ENCODE measurements at regions not wholly inside any gene's neighbourhood (a gene's known extent, or its start where the extent isn't known, plus 50 kb on each side); places are given as distances from the start of the nearest gene placed in this dataset.

- no peak overlapping the region for H3K4me3 ChIP-seq
- intact Hi-C loops (cut with DNase I): no loop called here
- H3K27ac ChIP-seq: no peak overlapping the region
- TF ChIP-seq CTCF (IDR thresholded peaks at IDR 0.05): no peak
- no peak for TF ChIP-seq POLR2A (IDR thresholded peaks at IDR 0.05)
- DNase-seq: no peak
- no peaks in the 10 kb centered on the region for H3K4me1 ChIP-seq (replicated peaks in 1 of 2)
- no peaks in the 10 kb centered on the region for H3K9me3 ChIP-seq (replicated peaks in 1 of 3)
- no peaks in the 10 kb centered on the region for H3K36me3 ChIP-seq (replicated peaks in 1 of 2)
- H3K27me3 ChIP-seq: no peaks in the 10 kb centered on the region
- 64 to 75% (median 68%) methylated on average over 2 of the region's 2 CpGs for WGBS, 4 donors
These were observed 908.5 kb upstream of the ROBO1 start for GRCh38 chr3:80676261-80676660.

GRCh38 chr3:80675790-80676189 is 908.0 kb upstream of the ROBO1 start:
- intact Hi-C loops (cut with DNase I): no loop called here
- no peak for TF ChIP-seq POLR2A (IDR thresholded peaks at IDR 0.05)
- TF ChIP-seq CTCF (IDR thresholded peaks at IDR 0.05): no peak

GRCh38 chr3:80668600-80669294 is 900.9 kb upstream of the ROBO1 start:
- TF ChIP-seq CTCF (IDR thresholded peaks at IDR 0.05) (no peak), POLR2A (IDR thresholded peaks at IDR 0.05) (no peak)
- intact Hi-C loops (cut with DNase I): no loop called here
- 58 to 70% (median 67%) methylated on average over 4 of the region's 4 CpGs for WGBS, 4 donors
- no peaks in the 10 kb centered on the region for H3K4me1 ChIP-seq (replicated peaks in 1 of 2)
- H3K4me3 ChIP-seq: no peak overlapping the region
- no peak for DNase-seq
- H3K27me3 ChIP-seq: no peaks in the 10 kb centered on the region
- H3K9me3 ChIP-seq (replicated peaks in 1 of 3): no peaks in the 10 kb centered on the region
- no peak overlapping the region for H3K27ac ChIP-seq
- H3K36me3 ChIP-seq (replicated peaks in 1 of 2): no peaks in the 10 kb centered on the region

More at GRCh38 chr3:80675790-80676189, 908.0 kb upstream of the ROBO1 start:
- H3K27me3 ChIP-seq: no peaks in the 10 kb centered on the region
- H3K27ac ChIP-seq: no peak overlapping the region
- no peak overlapping the region for H3K4me3 ChIP-seq
- whole genome bisulfite sequencing, 4 donors: 50 to 59% (median 54%) methylated on average over 4 of the region's 4 CpGs
- no peak for DNase-seq
- H3K9me3 ChIP-seq (replicated peaks in 1 of 3): no peaks in the 10 kb centered on the region
- H3K4me1 ChIP-seq (replicated peaks in 1 of 2): no peaks in the 10 kb centered on the region
- H3K36me3 ChIP-seq (replicated peaks in 1 of 2): no peaks in the 10 kb centered on the region

- no peak overlapping the region for H3K4me3 ChIP-seq
- H3K9me3 ChIP-seq (replicated peaks in 1 of 3): no peaks in the 10 kb centered on the region
- no peak for TF ChIP-seq POLR2A (IDR thresholded peaks at IDR 0.05)
- TF ChIP-seq CTCF (IDR thresholded peaks at IDR 0.05): no peak
- H3K36me3 ChIP-seq (replicated peaks in 1 of 2): no peaks in the 10 kb centered on the region
- H3K4me1 ChIP-seq (replicated peaks in 1 of 2): no peaks in the 10 kb centered on the region
- intact Hi-C loops (cut with DNase I): no loop called here
- no peak overlapping the region for H3K27ac ChIP-seq
- H3K27me3 ChIP-seq: no peaks in the 10 kb centered on the region
- no peak for DNase-seq
These were observed 900.3 kb upstream of the ROBO1 start for GRCh38 chr3:80668100-80668499.
